GM23338 (cell line): ENCODE measurements at regions not wholly inside any gene's neighbourhood (a gene's known extent, or its start where the extent isn't known, plus 50 kb on each side); places are given as distances from the start of the nearest gene placed in this dataset.

ENCODE experiments used
- CREB1 ChIP-seq: fragments of 250-450 bp; sonication (Bioruptor Pico); IDR thresholded peaks from 2 replicates; pipeline ENCODE4 v1.5.0; 2020; ENCODE audit warnings: low read depth, mild to moderate bottlenecking, moderate library complexity
- CTCF ChIP-seq, 2 experiments: fragments of 200-600 bp in 1 of 2; sonication (generic) in 1 of 2; conservative IDR thresholded peaks; 2 replicates each; pipeline versions ENCODE4 v1.5.1 to v1.6.1; 2016 to 2017; ENCODE audit warnings: antibody characterized with exemption in 2 of 2, low read depth in 2 of 2, mild to moderate bottlenecking in 2 of 2, moderate library complexity in 1 of 2
- EZH2 ChIP-seq: fragments of 200-600 bp; sonication (generic); IDR thresholded peaks from one replicate; pipeline ENCODE4 v1.8.0; 2017; ENCODE audit warnings: antibody characterized with exemption, mild to moderate bottlenecking, low read depth; ENCODE audit not compliant: unreplicated experiment
- JUNB ChIP-seq: IDR thresholded peaks from one replicate; pipeline ENCODE4 v1.6.1; 2016; ENCODE audit warnings: antibody characterized with exemption; ENCODE audit not compliant: unreplicated experiment
- POLR2AphosphoS5 ChIP-seq: IDR thresholded peaks from 2 replicates; pipeline ENCODE4 v1.6.1; 2016; ENCODE audit warnings: antibody characterized with exemption, low read depth
- REST ChIP-seq: IDR thresholded peaks from one replicate; pipeline ENCODE4 v1.6.1; 2018; ENCODE audit warnings: antibody characterized with exemption; ENCODE audit not compliant: unreplicated experiment
- STAT1 ChIP-seq: IDR thresholded peaks from one replicate; pipeline ENCODE4 v1.6.1; 2016; ENCODE audit warnings: antibody characterized with exemption; ENCODE audit not compliant: unreplicated experiment
- ZNF114 ChIP-seq: fragments of 250-450 bp; sonication (Bioruptor Pico); IDR thresholded peaks from 2 replicates; pipeline ENCODE4 v1.5.0; 2020; ENCODE audit warnings: mild to moderate bottlenecking, moderate library complexity

- no peak for TF ChIP-seq CTCF (conservative IDR thresholded peaks at IDR 0.05; ENCODE audit: low read depth in 2 of 2)
- TF ChIP-seq CREB1 (CRISPR knock-in tag): no peak
- TF ChIP-seq EZH2: no peak
- no peak for TF ChIP-seq REST
- TF ChIP-seq STAT1: no peak
- TF ChIP-seq JUNB: no peak
- TF ChIP-seq ZNF114 (CRISPR knock-in tag): no peak
- TF ChIP-seq POLR2AphosphoS5: no peak
Observed at GRCh38 chr5:155094455-155094854, 80.9 kb downstream of the KIF4B start.
